H1 (cell line): ENCODE measurements at regions not wholly inside any gene's neighbourhood (a gene's known extent, or its start where the extent isn't known, plus 50 kb on each side); places are given as distances from the start of the nearest gene placed in this dataset.

ENCODE experiments used
- CTCF ChIA-PET: fragments of 300-600 bp; sonication (Branson Sonifier 250); formaldehyde crosslinking; loops from one replicate; lab custom pipeline; 2021; ENCODE audit not compliant: partially characterized antibody; lab: Charles Lee
- POLR2A ChIA-PET: fragments of 300-600 bp; sonication (Branson Sonifier 250); formaldehyde crosslinking; loops from one replicate; lab custom pipeline; 2021; ENCODE audit warnings: inconsistent platforms; ENCODE audit not compliant: partially characterized antibody; lab: Charles Lee
- DNase-seq, 2 experiments: peaks; one replicate each; pipeline versions ENCODE4 v3.0.0 to v3.0.0-alpha.2; 2010 to 2022; ENCODE audit warnings: low spot score in 2 of 2, low read depth in 1 of 2, mixed read lengths in 1 of 2
- FAIRE-seq: peaks from 2 replicates; lab custom pipeline; 2011; peaks lifted over from hg19 to GRCh38; lab: Jason Lieb, UNC
- H2AFZ ChIP-seq: 2 replicates; pipeline ENCODE4 v1.8.1; 2012; ENCODE audit warnings: low read length, inconsistent platforms
- H2AK5ac ChIP-seq: 2 replicates; pipeline ENCODE4 v1.6.1; 2013; ENCODE audit warnings: low read depth, low read length
- H2BK120ac ChIP-seq: replicated peaks from 2 replicates; pipeline ENCODE3; 2013; ENCODE audit warnings: low read depth, low read length, inconsistent platforms
- H2BK12ac ChIP-seq: 2 replicates; pipeline ENCODE4 v1.6.1; 2013; ENCODE audit warnings: low read depth, low read length
- H2BK15ac ChIP-seq: 2 replicates; pipeline ENCODE4 v1.6.1; 2013; ENCODE audit warnings: low read length
- H2BK20ac ChIP-seq: 2 replicates; pipeline ENCODE4 v1.6.1; 2013; ENCODE audit warnings: low read length
- H2BK5ac ChIP-seq: 2 replicates; pipeline ENCODE4 v1.6.1; 2013; ENCODE audit warnings: low read depth, low read length
- H3K14ac ChIP-seq: 2 replicates; pipeline ENCODE4 v1.6.1; 2013; ENCODE audit warnings: inconsistent platforms; ENCODE audit not compliant: insufficient read length
- H3K18ac ChIP-seq: 2 replicates; pipeline ENCODE4 v1.6.1; 2013; ENCODE audit warnings: low read length; ENCODE audit errors: extremely low read depth
- H3K23ac ChIP-seq: 2 replicates; pipeline ENCODE4 v1.6.1; 2013; ENCODE audit warnings: inconsistent platforms; ENCODE audit not compliant: insufficient read length
- H3K23me2 ChIP-seq: 2 replicates; pipeline ENCODE4 v1.6.1; 2013; ENCODE audit warnings: low read depth, low read length
- H3K27ac ChIP-seq: 2 replicates; pipeline ENCODE4 v1.6.1; 2011; ENCODE audit warnings: low read depth, low read length, inconsistent platforms
- H3K27me3 ChIP-seq, 4 experiments: replicated peaks in 1 of 4; 1 replicate in 1 of 4; 2 replicates in 3 of 4; pipeline versions ENCODE4 v1.6.1 to v1.8.1; 2011 to 2013; ENCODE audit warnings: low read length in 3 of 4, mild to moderate bottlenecking in 3 of 4, inconsistent platforms in 2 of 4, mixed read lengths in 2 of 4, moderate library complexity in 1 of 4; ENCODE audit not compliant: control insufficient read depth in 3 of 4, insufficient read depth in 3 of 4; ENCODE audit errors: extremely low read depth in 1 of 4
- H3K36me3 ChIP-seq, 4 experiments: 2 replicates each; pipeline versions ENCODE4 v1.6.1 to v1.8.1; 2011 to 2013; ENCODE audit warnings: mild to moderate bottlenecking in 4 of 4, low read length in 3 of 4, moderate library complexity in 2 of 4, control low read depth in 1 of 4, inconsistent platforms in 1 of 4; ENCODE audit not compliant: insufficient read depth in 4 of 4, control insufficient read depth in 2 of 4
- H3K4ac ChIP-seq: replicated peaks from 2 replicates; pipeline ENCODE3; 2013; ENCODE audit warnings: low read length, low read depth, mixed read lengths, inconsistent platforms; ENCODE audit not compliant: insufficient read length
- H3K4me1 ChIP-seq, 4 experiments: replicated peaks in 1 of 4; 1 replicate in 1 of 4; 2 replicates in 3 of 4; pipeline versions ENCODE4 v1.6.1 to v1.8.1; 2011 to 2013; ENCODE audit warnings: low read length in 3 of 4, inconsistent platforms in 2 of 4, mixed read lengths in 1 of 4; ENCODE audit not compliant: insufficient read depth in 4 of 4, control insufficient read depth in 3 of 4
- H3K4me2 ChIP-seq, 2 experiments: 2 replicates each; pipeline versions ENCODE4 v1.6.1 to v1.8.1; 2011 to 2013; ENCODE audit warnings: low read depth in 2 of 2, low read length in 2 of 2, control low read depth in 1 of 2, inconsistent platforms in 1 of 2, mild to moderate bottlenecking in 1 of 2; ENCODE audit not compliant: insufficient read depth in 1 of 2
- H3K4me3 ChIP-seq, 4 experiments: fragments of 200-600, 300-600 bp in 1 of 4; sonication (generic), shearing (Covaris generic), sonication (Bioruptor Twin) in 1 of 4; 2 replicates each; pipeline versions ENCODE4 v1.5.1 to v1.8.1; 2011 to 2016; ENCODE audit warnings: low read length in 4 of 4, low read depth in 3 of 4, control low read depth in 2 of 4, inconsistent platforms in 2 of 4, mild to moderate bottlenecking in 2 of 4, mixed read lengths in 1 of 4, moderate library complexity in 1 of 4; ENCODE audit not compliant: insufficient read depth in 2 of 4; ENCODE audit errors: extremely low read depth in 1 of 4
- H3K56ac ChIP-seq: replicated peaks from 2 replicates; pipeline ENCODE3; 2013; ENCODE audit warnings: low read depth, mild to moderate bottlenecking, mixed read lengths, low read length, inconsistent platforms; ENCODE audit not compliant: insufficient read length
- H3K79me1 ChIP-seq: 2 replicates; pipeline ENCODE4 v1.6.1; 2013; ENCODE audit warnings: low read depth, low read length, control low read depth
- H3K79me2 ChIP-seq, 2 experiments: 2 replicates each; pipeline versions ENCODE4 v1.6.1 to v1.8.1; 2012 to 2013; ENCODE audit warnings: low read length in 2 of 2, mild to moderate bottlenecking in 2 of 2, inconsistent platforms in 1 of 2; ENCODE audit not compliant: insufficient read depth in 2 of 2, control insufficient read depth in 1 of 2
- H3K9ac ChIP-seq, 4 experiments: replicated peaks in 1 of 4; 1 replicate in 1 of 4; 2 replicates in 3 of 4; pipeline versions ENCODE4 v1.6.1 to v1.8.1; 2011 to 2013; ENCODE audit warnings: low read depth in 3 of 4, low read length in 3 of 4, control low read depth in 2 of 4, mild to moderate bottlenecking in 2 of 4, moderate library complexity in 2 of 4, inconsistent platforms in 1 of 4; ENCODE audit errors: extremely low read depth in 1 of 4
- H3K9me3 ChIP-seq, 2 experiments: 2 replicates each; pipeline versions ENCODE4 v1.6.1 to v1.8.1; 2012 to 2013; ENCODE audit warnings: mild to moderate bottlenecking in 2 of 2, moderate library complexity in 2 of 2, control low read depth in 1 of 2, inconsistent platforms in 1 of 2, low read depth in 1 of 2, low read length in 1 of 2, mixed read lengths in 1 of 2; ENCODE audit not compliant: insufficient read depth in 2 of 2
- H4K20me1 ChIP-seq, 2 experiments: replicated peaks in 1 of 2; 2 replicates each; pipeline versions ENCODE3 to v1.8.1; 2011 to 2013; ENCODE audit warnings: inconsistent platforms in 2 of 2, low read length in 2 of 2, mild to moderate bottlenecking in 1 of 2; ENCODE audit not compliant: insufficient read depth in 2 of 2, control insufficient read depth in 1 of 2
- H4K5ac ChIP-seq: 2 replicates; pipeline ENCODE4 v1.6.1; 2013; ENCODE audit warnings: low read length, low read depth, mixed read lengths, inconsistent platforms; ENCODE audit not compliant: insufficient read length
- H4K8ac ChIP-seq: 2 replicates; pipeline ENCODE4 v1.8.0; 2013; ENCODE audit warnings: mild to moderate bottlenecking, moderate library complexity, low read length, inconsistent platforms; ENCODE audit not compliant: insufficient read depth; ENCODE audit errors: extremely low read depth
- H4K91ac ChIP-seq: replicated peaks from 2 replicates; pipeline ENCODE3; 2013; ENCODE audit warnings: low read length, mixed read lengths, inconsistent platforms; ENCODE audit not compliant: insufficient read length
- BCL11A ChIP-seq, 2 experiments: IDR thresholded peaks; one replicate each; pipeline ENCODE4 v1.6.1; 2011; ENCODE audit warnings: low read depth in 2 of 2, low read length in 2 of 2, mild to moderate bottlenecking in 2 of 2
- CBX8 ChIP-seq: fragments of 300-800, 300-1000 bp; sonication (generic); IDR thresholded peaks from 2 replicates; pipeline ENCODE4 v1.7.1; 2016; ENCODE audit warnings: low read depth, low read length, borderline replicate concordance
- CREB1 ChIP-seq: IDR thresholded peaks from 2 replicates; pipeline ENCODE4 v1.6.1; 2012; ENCODE audit warnings: inconsistent platforms
- E2F6 ChIP-seq: IDR thresholded peaks from 2 replicates; pipeline ENCODE4 v1.6.1; 2012; ENCODE audit warnings: inconsistent platforms
- EGR1 ChIP-seq: IDR thresholded peaks from 2 replicates; pipeline ENCODE4 v1.6.1; 2011; ENCODE audit warnings: low read depth, low read length, borderline replicate concordance
- GABPA ChIP-seq: IDR thresholded peaks from 2 replicates; pipeline ENCODE4 v1.6.1; 2011; ENCODE audit warnings: mild to moderate bottlenecking, low read length, moderate library complexity, borderline replicate concordance; ENCODE audit not compliant: insufficient read depth
- HDAC6 ChIP-seq: IDR thresholded peaks from one replicate; pipeline ENCODE4 v1.7.1; 2012; ENCODE audit warnings: low read depth, mild to moderate bottlenecking, inconsistent platforms, low read length, moderate library complexity
- POLR2A ChIP-seq, 2 experiments: IDR thresholded peaks; 1 replicate in 1 of 2; 2 replicates in 1 of 2; pipeline ENCODE4 v1.6.1; 2011; ENCODE audit warnings: low read depth in 2 of 2, low read length in 2 of 2, mild to moderate bottlenecking in 2 of 2; ENCODE audit errors: control extremely low read depth in 1 of 2
- RBBP5 ChIP-seq: IDR thresholded peaks from 2 replicates; pipeline ENCODE4 v1.7.1; 2012; ENCODE audit warnings: low read depth, mild to moderate bottlenecking, inconsistent platforms, low read length, moderate library complexity, borderline replicate concordance
- RFX5 ChIP-seq: IDR thresholded peaks from 2 replicates; pipeline ENCODE4 v1.6.1; 2011; ENCODE audit warnings: low read depth, low read length, improper control_type of control experiment, borderline replicate concordance
- RXRA ChIP-seq: IDR thresholded peaks from 2 replicates; pipeline ENCODE4 v1.6.1; 2011; ENCODE audit warnings: low read depth, mild to moderate bottlenecking, low read length, moderate library complexity; ENCODE audit not compliant: insufficient read depth
- SP4 ChIP-seq: IDR thresholded peaks from 2 replicates; pipeline ENCODE4 v1.6.1; 2012; ENCODE audit warnings: low read length, inconsistent platforms
- TAF1 ChIP-seq: IDR thresholded peaks from 2 replicates; pipeline ENCODE4 v1.6.1; 2011; ENCODE audit warnings: mild to moderate bottlenecking, low read depth, low read length
- TCF12 ChIP-seq: IDR thresholded peaks from 2 replicates; pipeline ENCODE4 v1.6.1; 2011; ENCODE audit warnings: low read depth, mild to moderate bottlenecking, low read length
- TF ChIP-seq, protein P1 (sequence below): IDR thresholded peaks from 2 replicates; pipeline ENCODE4 v1.6.1; 2012; ENCODE audit warnings: low read length, inconsistent platforms

GRCh38 chr9:12462861-12463260 lies 230.3 kb upstream of the TYRP1 start:
- Histone ChIP-seq H2AFZ (no peak overlapping the region), H2BK15ac (no peak overlapping the region), H2BK12ac (no peak overlapping the region), H3K23me2 (no peaks in the 10 kb centered on the region; the same call in 1 of the 2 replicates), H3K4ac (no peak overlapping the region), H3K27me3 (no peaks in the 10 kb centered on the region), H4K5ac (no peak overlapping the region), H2BK5ac (0 out of 2 replicates have a peak overlapping the region, but pooled peaks have one; percentile 6), H3K4me3 (no peak overlapping the region), H2AK5ac (no peak overlapping the region; the same call in 1 of the 2 replicates), H3K36me3 (no peaks in the 10 kb centered on the region), H2BK20ac (no peak overlapping the region), H4K8ac (no peak overlapping the region), H3K9me3 (no peaks in the 10 kb centered on the region), H3K4me1 (peaks cover 0 to 8% (median 1%) of the 10 kb centered on the region in 4 experiments; a peak in 2 of 7 replicates), H2BK120ac (no peak overlapping the region), H4K20me1 (no peaks in the 10 kb centered on the region), H3K18ac (no peak overlapping the region), H3K56ac (no peak overlapping the region), H3K4me2 (no peak overlapping the region), H4K91ac (no peak overlapping the region), H3K23ac (no peak overlapping the region), H3K27ac (no peak overlapping the region), H3K79me2 (no peaks in the 10 kb centered on the region), H3K9ac (no peak overlapping the region), H3K79me1 (no peaks in the 10 kb centered on the region), H3K14ac (no peak overlapping the region)
- ChIA-PET POLR2A (no interaction called here), CTCF (interaction anchor here (1.1 to 1.2 kb wide), 2 partner anchors 10 to 408 kb away, joined by 3 read pairs; no protein-coding TSS in a partner anchor)
- no peak for FAIRE-seq
- DNase-seq: no peak
- TF ChIP-seq RBBP5 (no peak), E2F6 (no peak), TCF12 (no peak), POLR2A (IDR thresholded peaks at IDR 0.05; ENCODE audit: control extremely low read depth in 1 of 2, low read depth in 2 of 2, low read length in 2 of 2) (no peak), CBX8 (no peak), CREB1 (no peak), RXRA (no peak), EGR1 (no peak), SP4 (no peak), HDAC6 (no peak), TAF1 (no peak), BCL11A (IDR thresholded peaks at IDR 0.05; ENCODE audit: low read depth in 2 of 2, low read length in 2 of 2) (no peak), GABPA (no peak), RFX5 (no peak)
- TF ChIP-seq, protein P1, sequence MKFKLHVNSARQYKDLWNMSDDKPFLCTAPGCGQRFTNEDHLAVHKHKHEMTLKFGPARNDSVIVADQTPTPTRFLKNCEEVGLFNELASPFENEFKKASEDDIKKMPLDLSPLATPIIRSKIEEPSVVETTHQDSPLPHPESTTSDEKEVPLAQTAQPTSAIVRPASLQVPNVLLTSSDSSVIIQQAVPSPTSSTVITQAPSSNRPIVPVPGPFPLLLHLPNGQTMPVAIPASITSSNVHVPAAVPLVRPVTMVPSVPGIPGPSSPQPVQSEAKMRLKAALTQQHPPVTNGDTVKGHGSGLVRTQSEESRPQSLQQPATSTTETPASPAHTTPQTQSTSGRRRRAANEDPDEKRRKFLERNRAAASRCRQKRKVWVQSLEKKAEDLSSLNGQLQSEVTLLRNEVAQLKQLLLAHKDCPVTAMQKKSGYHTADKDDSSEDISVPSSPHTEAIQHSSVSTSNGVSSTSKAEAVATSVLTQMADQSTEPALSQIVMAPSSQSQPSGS: no peak
